Inflammatory macrophage treated with lipopolysaccharide for 4 hours (primary cell): ENCODE measurements at regions not wholly inside any gene's neighbourhood (a gene's known extent, or its start where the extent isn't known, plus 50 kb on each side); places are given as distances from the start of the nearest gene placed in this dataset.

Source experiments
- DNase-seq: peaks from one replicate; pipeline ENCODE4 v3.0.0-alpha.2; 2020

DNA sequence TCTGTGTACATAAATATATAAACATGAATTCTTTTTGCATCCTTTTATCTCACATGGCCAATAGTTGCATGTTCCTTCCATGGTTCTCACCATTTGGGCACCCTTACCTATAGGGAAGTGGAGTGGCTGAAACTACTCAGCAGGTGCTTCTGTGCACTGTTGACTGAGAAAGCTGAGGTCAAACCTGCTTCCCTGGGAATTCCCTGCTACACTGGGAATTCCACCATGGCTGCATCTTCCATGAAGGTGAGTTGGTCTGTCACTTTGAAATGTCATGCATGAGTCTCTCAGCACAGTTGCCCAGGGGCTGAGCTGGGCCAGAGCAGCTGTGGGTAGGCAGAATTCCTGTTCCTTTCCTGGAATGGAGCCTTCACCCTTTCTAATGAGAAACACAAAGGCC lies 193.8 kb upstream of the PRSS16 start:
- no peak for DNase-seq

DNA sequence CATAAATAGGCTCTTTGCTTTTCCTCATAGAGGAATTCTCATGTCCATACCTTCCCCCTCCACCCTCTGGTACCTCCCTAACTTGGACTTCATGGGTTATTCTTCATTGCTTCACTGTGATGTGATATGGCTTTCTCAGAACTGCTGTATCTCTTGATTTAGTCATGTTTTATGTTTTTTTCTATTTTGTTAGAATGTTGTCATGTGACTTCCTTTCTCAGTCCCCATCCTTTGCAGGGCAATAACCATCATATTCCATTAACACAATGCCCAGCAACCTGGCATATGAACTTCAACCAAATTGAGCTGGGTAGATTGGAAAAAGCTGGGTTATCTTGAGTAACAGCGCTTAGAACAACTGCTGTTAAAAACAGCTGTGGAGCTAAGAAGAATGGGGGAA lies 190.9 kb upstream of the PRSS16 start:
- no peak for DNase-seq

- DNase-seq, result no peak
These were observed 187.7 kb upstream of the PRSS16 start for GRCh38 chr6:27059621-27060425.

GRCh38 chr6:27061235-27061993 lies 186.1 kb upstream of the PRSS16 start:
- DNase-seq, result no peak

- DNase-seq, result no peak
These were observed 184.7 kb upstream of the PRSS16 start for GRCh38 chr6:27062755-27063154.

DNA sequence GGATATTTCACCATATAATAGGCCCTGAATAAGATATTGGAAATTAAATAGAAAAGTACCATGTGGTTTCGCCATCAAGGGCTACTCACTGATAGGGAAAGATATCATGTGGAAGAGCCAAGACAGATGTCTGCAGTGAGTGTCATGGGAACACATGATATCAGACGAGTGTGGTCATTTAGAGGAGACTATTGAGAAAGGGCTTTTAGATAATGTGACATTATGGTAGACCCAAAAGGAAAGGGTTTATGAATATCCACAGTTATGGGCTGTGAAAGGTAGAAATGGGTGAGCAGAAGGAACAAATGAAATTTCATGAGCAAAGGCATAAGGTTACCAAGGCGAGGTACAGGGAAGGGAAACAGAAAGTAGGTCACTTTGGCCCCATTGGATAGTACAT lies 182.3 kb upstream of the PRSS16 start:
- no peak for DNase-seq

GRCh38 chr6:27066381-27066780 lies 181.1 kb upstream of the PRSS16 start:
- DNase-seq, result no peak

DNA sequence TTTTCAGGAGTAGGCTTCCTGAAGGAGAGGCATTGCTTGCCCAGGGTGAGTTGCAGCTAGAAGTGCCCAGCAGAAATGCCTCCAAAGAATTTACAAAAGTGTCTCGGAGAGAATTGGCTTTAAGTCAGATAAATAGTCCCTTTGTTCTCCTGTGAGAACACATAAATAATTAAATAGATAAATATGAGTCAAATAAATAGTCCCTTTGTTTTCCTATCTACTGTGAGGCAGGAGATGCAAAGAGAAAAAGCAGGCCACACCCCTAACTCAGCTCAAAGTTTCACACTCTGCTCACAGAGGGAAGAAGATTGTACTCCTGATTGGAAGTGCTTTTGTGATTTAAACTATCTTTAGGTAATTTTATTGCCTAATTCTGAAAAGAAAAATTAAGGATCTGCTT lies 180.7 kb upstream of the PRSS16 start:
- DNase-seq, result no peak

DNA sequence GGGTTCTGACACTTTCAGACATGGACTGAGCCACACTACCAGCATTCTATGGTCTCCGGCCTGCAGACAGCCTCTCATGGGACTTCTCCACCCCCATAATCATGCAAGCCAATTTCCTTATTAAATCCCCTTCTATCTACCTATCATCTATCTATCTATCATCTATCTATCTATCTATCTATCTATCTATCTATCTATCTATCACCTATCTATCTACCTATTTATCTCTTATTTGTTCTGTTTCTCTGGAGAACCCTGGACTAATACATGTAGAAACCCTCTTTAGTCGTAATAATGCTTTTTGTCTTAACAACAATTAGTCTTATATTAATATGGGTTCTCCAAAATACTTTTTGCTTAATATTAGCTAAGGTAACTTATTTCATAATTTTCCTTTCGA lies 174.1 kb upstream of the PRSS16 start:
- no peak for DNase-seq

DNA sequence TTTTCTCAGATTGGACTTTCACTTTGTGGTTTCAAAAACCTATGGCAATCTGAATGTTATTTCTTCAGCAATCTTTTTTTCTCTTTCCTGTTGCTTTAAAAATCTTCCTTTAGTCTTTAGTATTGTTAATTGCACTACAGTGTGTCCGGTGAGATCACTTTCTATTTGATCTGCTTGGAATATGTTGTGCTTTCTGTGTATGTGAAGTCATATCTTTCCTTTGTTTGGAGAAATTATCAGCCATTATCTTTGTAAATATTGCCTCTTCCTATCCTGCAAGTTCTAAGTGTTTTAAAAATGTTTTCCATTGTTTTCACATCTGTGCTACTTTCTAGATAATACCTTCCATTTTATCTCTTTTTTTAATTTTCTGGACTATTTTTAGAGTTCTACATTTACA lies 171.4 kb upstream of the PRSS16 start:
- no peak for DNase-seq

GRCh38 chr6:27078734-27079357 lies 168.7 kb upstream of the PRSS16 start:
- DNase-seq, result peak; percentile 58

DNA sequence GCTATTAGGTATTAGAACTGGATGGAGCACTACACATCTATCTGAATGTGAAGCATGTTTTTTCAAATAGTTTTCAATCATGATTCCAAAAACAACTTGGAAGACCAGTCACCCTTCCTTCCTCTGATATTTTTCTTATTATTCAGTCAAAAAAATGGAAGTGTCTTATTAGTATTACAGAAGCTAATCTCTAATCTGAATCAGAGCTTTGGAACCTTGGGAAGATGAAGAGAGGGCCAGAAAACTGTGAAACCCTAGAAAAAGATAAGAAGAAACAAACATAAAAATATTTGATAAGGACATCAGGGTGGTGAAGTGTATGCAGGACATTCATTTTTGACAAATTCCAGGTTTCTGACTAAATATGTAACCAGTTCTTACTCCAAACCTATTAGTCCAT lies 166.3 kb upstream of the PRSS16 start:
- no peak for DNase-seq

GRCh38 chr6:27081931-27082330 lies 165.6 kb upstream of the PRSS16 start:
- no peak for DNase-seq

DNA sequence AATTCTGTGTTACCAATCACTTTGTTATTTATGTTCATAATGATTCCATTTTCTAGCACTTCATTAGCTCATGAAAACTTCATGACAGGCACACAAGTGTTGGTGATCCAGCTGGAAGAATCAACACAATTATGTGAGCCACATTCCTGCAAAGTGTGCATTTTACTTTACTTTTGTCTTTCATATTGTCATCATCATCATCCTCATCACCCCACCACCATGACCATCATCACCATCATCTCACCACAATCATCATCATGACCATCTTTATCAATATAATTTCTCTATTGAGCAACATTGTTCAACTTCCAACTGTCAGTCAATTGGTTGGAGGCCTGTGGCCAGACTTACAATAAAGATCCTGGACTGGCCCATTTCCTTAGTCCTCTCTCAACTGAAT lies 159.4 kb upstream of the PRSS16 start:
- no peak for DNase-seq

DNA sequence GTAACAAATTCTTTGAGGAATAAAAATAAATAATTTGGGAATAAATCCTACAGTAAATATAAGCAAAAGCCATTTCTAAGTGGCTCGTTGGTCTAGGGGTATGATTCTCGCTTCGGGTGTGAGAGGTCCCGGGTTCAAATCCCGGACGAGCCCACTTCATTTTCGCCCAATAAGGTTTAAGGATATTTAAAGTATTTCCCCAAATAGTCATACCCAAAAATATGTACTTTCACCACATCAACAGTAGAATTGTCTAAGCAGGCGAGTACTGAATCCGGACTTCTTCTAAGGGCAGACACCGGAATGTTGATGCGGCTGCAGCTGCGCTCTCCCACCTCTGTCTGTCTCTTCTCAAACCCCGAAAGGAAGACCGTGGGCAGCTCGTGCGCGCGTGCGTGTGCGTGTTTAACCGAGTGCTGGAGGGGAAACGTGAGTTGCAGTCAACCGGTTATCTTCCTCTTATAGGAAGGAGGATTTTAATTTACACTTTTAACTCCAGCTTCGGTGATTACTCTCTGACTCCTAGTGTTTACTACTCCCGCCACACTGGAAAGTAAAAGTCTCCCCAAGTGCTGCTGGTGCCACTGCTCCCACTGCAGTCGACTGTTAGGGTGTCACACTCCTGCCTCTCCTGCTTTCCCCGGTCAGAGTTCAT lies 155.7 kb upstream of the PRSS16 start:
- peak; percentile 16 for DNase-seq

DNA sequence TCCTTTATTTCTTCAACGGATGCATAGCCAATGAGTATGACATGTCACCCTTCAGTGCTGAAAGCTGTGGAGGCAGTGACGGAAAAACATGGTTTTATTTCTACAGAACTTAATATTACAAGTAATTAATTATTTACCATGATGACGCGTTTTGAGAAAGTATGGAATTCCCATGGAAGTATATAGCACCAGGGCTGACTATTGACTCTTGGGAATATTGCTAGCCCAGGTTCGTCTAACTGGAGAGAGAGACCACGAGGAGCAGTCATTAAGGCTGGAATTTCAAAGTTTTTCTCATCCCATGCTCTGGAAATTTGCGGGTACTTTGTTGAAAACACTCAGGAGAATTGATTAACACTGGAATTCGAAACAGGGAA lies 155.2 kb upstream of the PRSS16 start:
- DNase-seq, result no peak

- DNase-seq, result no peak
These were observed 151.6 kb upstream of the PRSS16 start for GRCh38 chr6:27095914-27096313.

- peak; percentile 31 for DNase-seq
These were observed 150.5 kb upstream of the PRSS16 start for GRCh38 chr6:27096834-27097511.

DNA sequence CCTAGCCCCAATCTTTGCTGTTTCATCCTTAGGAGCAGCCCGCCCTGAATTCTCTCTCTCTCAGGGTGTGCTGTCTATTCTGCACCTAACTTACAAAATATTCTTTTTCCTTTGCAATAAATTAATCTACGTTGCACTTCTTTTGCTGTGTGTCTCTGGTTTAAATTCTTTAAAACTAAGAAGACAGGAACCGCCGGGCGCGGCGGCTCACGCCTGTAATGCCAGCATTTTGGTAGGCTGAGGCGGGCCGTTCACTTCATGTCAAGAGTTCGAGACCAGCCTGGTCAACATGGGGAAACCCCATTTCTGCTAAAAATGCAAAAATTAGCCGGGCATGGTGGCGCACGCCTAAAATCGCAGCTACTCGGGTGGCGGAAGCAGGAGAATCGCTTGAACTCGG lies 148.5 kb upstream of the PRSS16 start:
- DNase-seq, result no peak

DNA sequence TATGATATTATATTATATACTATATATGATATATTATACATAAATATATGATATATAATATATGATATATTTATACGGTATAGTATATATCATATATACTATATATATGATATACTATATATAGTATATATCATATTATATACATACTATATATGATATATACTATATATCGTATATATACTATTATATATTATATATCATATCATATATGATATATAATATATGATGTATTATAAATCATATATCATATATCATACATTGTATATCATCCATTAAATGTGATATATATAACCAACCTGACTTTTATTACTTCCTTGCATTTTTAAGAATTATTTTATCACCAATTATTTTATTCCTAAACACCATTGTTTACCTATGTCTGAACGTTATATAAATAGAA lies 146.6 kb upstream of the PRSS16 start:
- DNase-seq, result no peak

DNA sequence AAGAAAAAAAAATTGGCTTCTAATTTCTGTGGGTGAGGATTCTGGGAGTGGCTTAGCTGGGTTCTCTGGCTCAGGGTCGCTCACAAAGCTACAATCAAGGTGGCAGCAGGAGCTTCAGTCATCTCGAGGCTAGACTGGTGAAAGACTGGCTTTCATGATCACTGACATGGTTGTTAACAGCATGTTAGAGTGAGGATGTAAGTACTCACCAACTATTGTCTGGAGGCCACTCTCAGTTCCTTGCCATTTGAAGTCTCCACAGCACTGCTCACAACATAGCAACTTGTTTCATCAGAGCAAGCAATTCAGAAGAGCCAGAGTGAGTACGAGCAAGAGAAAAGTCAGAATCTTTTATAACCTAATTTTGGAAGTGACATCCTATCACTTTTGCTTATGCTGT lies 145.7 kb upstream of the PRSS16 start:
- no peak for DNase-seq

- DNase-seq, result no peak
These were observed 141.1 kb upstream of the PRSS16 start for GRCh38 chr6:27106382-27106781.

- DNase-seq, result no peak
These were observed 135.8 kb upstream of the PRSS16 start for GRCh38 chr6:27111743-27112142.
